ENCODE measurements at regions not wholly inside any gene's neighbourhood (a gene's known extent, or its start where the extent isn't known, plus 50 kb on each side); places are given as distances from the start of the nearest gene placed in this dataset.

- TF ChIP-seq POLR2A (IDR thresholded peaks at IDR 0.05) = no peak
- TF ChIP-seq CTCF (IDR thresholded peaks at IDR 0.05) = no peak
- no peak for TF ChIP-seq POLR2AphosphoS5 (IDR thresholded peaks at IDR 0.05)
These were observed 238.0 kb upstream of the IGF1R start for GRCh38 chr15:98410328-98410727.

Measured in gastroesophageal sphincter (tissue), 3 donors.